Mesenchymal stem cell (in vitro differentiated cells and primary cell): ENCODE measurements at regions not wholly inside any gene's neighbourhood (a gene's known extent, or its start where the extent isn't known, plus 50 kb on each side); places are given as distances from the start of the nearest gene placed in this dataset.
A peak's percentile ranks its signal among the peaks of the same experiment; 100 is the strongest.

Experiments
- DNase-seq: peaks from one replicate; pipeline ENCODE4 v3.0.0-alpha.2; 2013
- H2AFZ ChIP-seq: one replicate; pipeline ENCODE4 v1.6.1; 2013; ENCODE audit warnings: low read depth, mild to moderate bottlenecking, control low read depth, inconsistent platforms, low read length, moderate library complexity
- H2AK5ac ChIP-seq: 2 replicates; pipeline ENCODE4 v1.6.1; 2013; ENCODE audit warnings: low read length, moderate library complexity, mild to moderate bottlenecking, inconsistent platforms; ENCODE audit not compliant: severe bottlenecking
- H2BK120ac ChIP-seq: one replicate; pipeline ENCODE4 v1.6.1; 2013; ENCODE audit warnings: low read depth, mild to moderate bottlenecking, inconsistent platforms, low read length, moderate library complexity
- H2BK12ac ChIP-seq, 2 experiments: one replicate each; pipeline ENCODE4 v1.6.1; 2013; ENCODE audit warnings: inconsistent platforms in 2 of 2, low read length in 2 of 2, mild to moderate bottlenecking in 2 of 2, moderate library complexity in 2 of 2, control low read depth in 1 of 2
- H2BK15ac ChIP-seq: one replicate; pipeline ENCODE4 v1.6.1; 2013; ENCODE audit warnings: mild to moderate bottlenecking, low read depth, inconsistent platforms; ENCODE audit not compliant: poor library complexity, severe bottlenecking
- H2BK5ac ChIP-seq: 2 replicates; pipeline ENCODE4 v1.6.1; 2013; ENCODE audit warnings: low read depth, mild to moderate bottlenecking, low read length, control low read depth, inconsistent platforms; ENCODE audit not compliant: poor library complexity, severe bottlenecking
- H3K14ac ChIP-seq, 2 experiments: one replicate each; pipeline ENCODE4 v1.6.1; 2013; ENCODE audit warnings: inconsistent platforms in 2 of 2, low read length in 2 of 2, control low read depth in 1 of 2, mild to moderate bottlenecking in 1 of 2, moderate library complexity in 1 of 2
- H3K18ac ChIP-seq, 2 experiments: one replicate each; pipeline ENCODE4 v1.6.1; 2013; ENCODE audit warnings: inconsistent platforms in 2 of 2, low read length in 2 of 2, control low read depth in 1 of 2, low read depth in 1 of 2, mild to moderate bottlenecking in 1 of 2
- H3K23ac ChIP-seq, 2 experiments: one replicate each; pipeline ENCODE4 v1.6.1; 2013; ENCODE audit warnings: inconsistent platforms in 2 of 2, low read length in 2 of 2, mild to moderate bottlenecking in 2 of 2, moderate library complexity in 2 of 2, control low read depth in 1 of 2
- H3K27ac ChIP-seq: 2 replicates; pipeline ENCODE4 v1.5.1; 2013; ENCODE audit warnings: mild to moderate bottlenecking, moderate library complexity, low read length, control low read depth, inconsistent platforms; ENCODE audit not compliant: poor library complexity, severe bottlenecking
- H3K27me3 ChIP-seq, 2 experiments: 2 replicates each; pipeline versions ENCODE4 v1.6.1 to v1.7.0; 2013; ENCODE audit warnings: low read length in 2 of 2, mild to moderate bottlenecking in 2 of 2, moderate library complexity in 2 of 2, control low read depth in 1 of 2, inconsistent platforms in 1 of 2; ENCODE audit not compliant: control insufficient read depth in 1 of 2, insufficient read depth in 1 of 2
- H3K36me3 ChIP-seq, 2 experiments: 2 replicates each; pipeline versions ENCODE4 v1.6.1 to v1.7.0; 2013; ENCODE audit warnings: low read length in 2 of 2, control low read depth in 1 of 2, inconsistent platforms in 1 of 2, low read depth in 1 of 2, mild to moderate bottlenecking in 1 of 2; ENCODE audit not compliant: insufficient read depth in 2 of 2, control insufficient read depth in 1 of 2
- H3K4ac ChIP-seq, 2 experiments: one replicate each; pipeline ENCODE4 v1.6.1; 2013; ENCODE audit warnings: inconsistent platforms in 2 of 2, low read length in 2 of 2, mild to moderate bottlenecking in 2 of 2, moderate library complexity in 2 of 2, control low read depth in 1 of 2, low read depth in 1 of 2
- H3K4me1 ChIP-seq: 2 replicates; pipeline ENCODE4 v1.6.1; 2013; ENCODE audit warnings: low read depth, low read length, control low read depth; ENCODE audit not compliant: control insufficient read depth, insufficient read depth
- H3K4me2 ChIP-seq: 2 replicates; pipeline ENCODE4 v1.6.1; 2013; ENCODE audit warnings: low read length, mild to moderate bottlenecking, inconsistent platforms; ENCODE audit not compliant: poor library complexity, severe bottlenecking
- H3K4me3 ChIP-seq, 2 experiments: 2 replicates each; pipeline versions ENCODE4 v1.5.1 to v1.7.0; 2013; ENCODE audit warnings: low read length in 2 of 2, mild to moderate bottlenecking in 2 of 2, control low read depth in 1 of 2, low read depth in 1 of 2; ENCODE audit not compliant: insufficient read depth in 1 of 2
- H3K79me1 ChIP-seq: replicated peaks from 2 replicates; pipeline ENCODE4 v1.6.1; 2013; ENCODE audit warnings: mild to moderate bottlenecking, control low read depth, low read length, inconsistent platforms; ENCODE audit not compliant: poor library complexity, severe bottlenecking
- H3K9ac ChIP-seq: 2 replicates; pipeline ENCODE4 v1.7.0; 2013; ENCODE audit warnings: mild to moderate bottlenecking, low read length, moderate library complexity
- H3K9me3 ChIP-seq: 2 replicates; pipeline ENCODE4 v1.7.0; 2013; ENCODE audit warnings: mild to moderate bottlenecking, low read length; ENCODE audit not compliant: control insufficient read depth
- H4K8ac ChIP-seq: one replicate; pipeline ENCODE4 v1.6.1; 2013; ENCODE audit warnings: inconsistent platforms, mild to moderate bottlenecking, low read length, moderate library complexity
- H4K91ac ChIP-seq: one replicate; pipeline ENCODE4 v1.6.1; 2013; ENCODE audit warnings: mild to moderate bottlenecking, low read length, inconsistent platforms
- WGBS: methylation state at CpG from one replicate; pipeline ENCODE4 v1.1.7; 2013; ENCODE audit warnings: mixed read lengths; 5-methylcytosine and 5-hydroxymethylcytosine counted together

DNA sequence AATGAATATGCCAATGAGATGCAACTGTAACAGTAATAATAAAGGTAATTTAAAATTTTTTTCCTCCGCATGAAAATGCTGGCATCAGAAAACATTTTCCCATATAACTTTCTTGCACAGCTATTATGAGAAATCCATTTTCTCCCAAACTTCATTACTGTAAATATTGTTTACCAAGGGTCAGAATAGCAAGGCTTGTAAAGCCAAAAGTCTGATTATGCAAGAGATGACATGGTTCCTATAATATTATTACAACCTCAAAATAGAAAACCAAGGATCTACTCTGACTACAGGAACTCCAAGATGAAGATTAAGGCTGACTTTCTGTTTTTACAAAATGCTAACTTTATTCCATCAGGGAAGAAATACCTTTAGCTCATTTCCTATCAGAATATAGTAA lies 162.7 kb upstream of the CDK1 start:
- Histone ChIP-seq H2BK12ac (no peak overlapping the region), H2BK15ac (no peak overlapping the region), H3K4ac (no peak overlapping the region), H3K9ac (no peak overlapping the region), H3K4me1 (peaks cover 3% of the 10 kb centered on the region), H2BK120ac (no peak overlapping the region), H3K4me3 (no peak overlapping the region), H4K8ac (no peak overlapping the region), H2BK5ac (no peak overlapping the region), H3K14ac (no peak overlapping the region), H3K79me1 (no peaks in the 10 kb centered on the region), H3K4me2 (no peak overlapping the region), H4K91ac (no peak overlapping the region), H2AFZ (no peak overlapping the region), H3K27me3 (no peaks in the 10 kb centered on the region), H3K18ac (no peak overlapping the region), H2AK5ac (no peak overlapping the region), H3K36me3 (no peaks in the 10 kb centered on the region), H3K23ac (no peak overlapping the region), H3K27ac (no peak overlapping the region), H3K9me3 (no peaks in the 10 kb centered on the region)
- no CpG with 5 or more reads among the region's 1 CpG for WGBS
- DNase-seq, result no peak

- H3K27ac ChIP-seq, result no peak overlapping the region
- no peaks in the 10 kb centered on the region for H3K27me3 ChIP-seq
- H2BK12ac ChIP-seq, result no peak overlapping the region
- no peak overlapping the region for H4K8ac ChIP-seq
- WGBS, result 20% methylated on average over 1 of the region's 2 CpGs
- no peaks in the 10 kb centered on the region for H3K9me3 ChIP-seq
- no peak overlapping the region for H3K18ac ChIP-seq
- H3K4ac ChIP-seq, result no peak overlapping the region
- H4K91ac ChIP-seq, result no peak overlapping the region
- peaks cover 3% of the 10 kb centered on the region for H3K4me1 ChIP-seq
- H3K79me1 ChIP-seq, result no peaks in the 10 kb centered on the region
- H3K9ac ChIP-seq, result no peak overlapping the region
- H3K23ac ChIP-seq, result no peak overlapping the region
- no peak overlapping the region for H3K14ac ChIP-seq
- H2AFZ ChIP-seq, result no peak overlapping the region
- no peak overlapping the region for H3K4me2 ChIP-seq
- no peak overlapping the region for H2AK5ac ChIP-seq
- no peaks in the 10 kb centered on the region for H3K36me3 ChIP-seq
- no peak for DNase-seq
- H3K4me3 ChIP-seq, result no peak overlapping the region
- H2BK5ac ChIP-seq, result no peak overlapping the region
- no peak overlapping the region for H2BK15ac ChIP-seq
- H2BK120ac ChIP-seq, result no peak overlapping the region
Observed at GRCh38 chr10:60614363-60614762, 163.9 kb upstream of the CDK1 start.

DNA sequence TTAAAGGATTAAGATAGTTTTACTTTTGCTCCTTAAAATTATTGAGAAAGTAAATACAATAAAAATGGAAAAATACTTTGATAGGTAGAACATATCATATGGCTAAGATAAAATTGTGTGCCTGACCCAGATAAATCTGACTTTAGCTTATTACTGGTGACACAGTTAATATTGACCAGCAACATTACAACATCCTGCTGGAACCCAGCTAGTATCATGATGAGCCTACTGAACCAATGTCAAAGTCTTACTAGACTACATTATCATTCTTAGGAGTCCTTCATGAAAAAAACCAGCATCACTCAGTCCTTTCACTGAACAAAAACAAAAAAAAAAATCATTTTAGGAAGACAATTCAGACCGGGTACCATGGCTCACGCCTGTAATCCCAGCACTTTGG lies 164.8 kb upstream of the CDK1 start:
- H3K36me3 ChIP-seq, result no peaks in the 10 kb centered on the region
- no peaks in the 10 kb centered on the region for H3K9me3 ChIP-seq
- H3K27ac ChIP-seq, result no peak overlapping the region
- H2AK5ac ChIP-seq, result no peak overlapping the region
- DNase-seq, result no peak
- H2BK15ac ChIP-seq, result no peak overlapping the region
- H3K4ac ChIP-seq, result no peak overlapping the region
- H4K91ac ChIP-seq, result no peak overlapping the region
- 90% methylated on average over 2 of the region's 2 CpGs for WGBS
- H4K8ac ChIP-seq, result no peak overlapping the region
- no peak overlapping the region for H3K4me3 ChIP-seq
- no peak overlapping the region for H2BK12ac ChIP-seq
- H3K4me2 ChIP-seq, result no peak overlapping the region
- no peak overlapping the region for H2AFZ ChIP-seq
- H3K14ac ChIP-seq, result no peak overlapping the region
- H3K23ac ChIP-seq, result no peak overlapping the region
- H3K79me1 ChIP-seq, result no peaks in the 10 kb centered on the region
- H3K27me3 ChIP-seq, result no peaks in the 10 kb centered on the region
- no peak overlapping the region for H2BK5ac ChIP-seq
- no peak overlapping the region for H2BK120ac ChIP-seq
- H3K4me1 ChIP-seq, result peaks cover 3% of the 10 kb centered on the region
- no peak overlapping the region for H3K9ac ChIP-seq
- H3K18ac ChIP-seq, result no peak overlapping the region

DNA sequence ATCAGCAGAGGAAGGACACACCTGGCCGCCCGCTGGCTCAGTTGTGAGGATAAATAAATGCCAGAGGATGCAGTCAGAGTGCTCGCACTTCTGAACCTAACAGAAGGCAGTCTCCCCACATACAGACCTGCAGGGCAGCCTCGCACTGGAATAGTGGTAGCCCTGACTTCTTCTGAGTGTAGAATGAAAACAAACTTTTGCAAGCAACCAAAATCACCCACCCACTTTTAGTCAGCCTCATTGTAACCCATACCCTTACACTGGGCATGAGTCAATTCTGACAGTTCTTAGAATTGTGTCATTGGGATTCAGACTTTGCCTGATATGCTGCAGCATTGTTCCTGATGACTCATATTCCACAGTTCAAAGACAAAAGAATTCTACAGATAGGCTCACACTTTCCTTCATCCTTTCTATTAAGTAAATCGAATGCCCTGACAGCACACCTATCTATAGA lies 167.0 kb upstream of the CDK1 start:
- no peak overlapping the region for H3K27ac ChIP-seq
- H2AK5ac ChIP-seq, result no peak overlapping the region
- H3K27me3 ChIP-seq, result no peaks in the 10 kb centered on the region
- H3K4ac ChIP-seq, result no peak overlapping the region
- H2BK5ac ChIP-seq, result no peak overlapping the region
- no peak overlapping the region for H4K8ac ChIP-seq
- no peaks in the 10 kb centered on the region for H3K9me3 ChIP-seq
- no peak overlapping the region for H4K91ac ChIP-seq
- no peak overlapping the region for H2BK15ac ChIP-seq
- no peak overlapping the region for H3K23ac ChIP-seq
- DNase-seq, result peak; percentile 35
- H3K79me1 ChIP-seq, result no peaks in the 10 kb centered on the region
- H3K4me3 ChIP-seq, result no peak overlapping the region
- H3K36me3 ChIP-seq, result no peaks in the 10 kb centered on the region
- H3K9ac ChIP-seq, result no peak overlapping the region
- peaks cover 3% of the 10 kb centered on the region for H3K4me1 ChIP-seq
- no peak overlapping the region for H3K4me2 ChIP-seq
- H2BK12ac ChIP-seq, result no peak overlapping the region
- 85% methylated on average over 5 of the region's 5 CpGs for WGBS
- H2AFZ ChIP-seq, result no peak overlapping the region
- H3K18ac ChIP-seq, result no peak overlapping the region
- no peak overlapping the region for H2BK120ac ChIP-seq
- H3K14ac ChIP-seq, result no peak overlapping the region
